Loucy (cell line): ENCODE measurements at regions not wholly inside any gene's neighbourhood (a gene's known extent, or its start where the extent isn't known, plus 50 kb on each side); places are given as distances from the start of the nearest gene placed in this dataset.

Experiments used
- H2AFZ ChIP-seq: fragments of 200-600 bp; sonication (generic); 2 replicates; pipeline ENCODE4 v1.6.0; 2016; ENCODE audit warnings: antibody characterized with exemption, mild to moderate bottlenecking, low read length, moderate library complexity
- H3F3A ChIP-seq: fragments of 200-600 bp; 2 replicates; pipeline ENCODE4 v1.6.0; 2016; ENCODE audit warnings: antibody characterized with exemption, low read depth, mild to moderate bottlenecking
- H3K27me3 ChIP-seq: fragments of 200-600 bp; sonication (generic); 2 replicates; pipeline ENCODE4 v1.6.1; 2014; ENCODE audit warnings: low read length, mild to moderate bottlenecking; ENCODE audit not compliant: insufficient read depth, poor library complexity, severe bottlenecking
- H3K36me3 ChIP-seq: fragments of 200-600 bp; sonication (generic); 2 replicates; pipeline ENCODE4 v1.6.1; 2016; ENCODE audit warnings: low read length; ENCODE audit not compliant: insufficient read depth
- H3K4me1 ChIP-seq: fragments of 200-600 bp; sonication (generic); 2 replicates; pipeline ENCODE4 v1.5.1; 2014; ENCODE audit warnings: low read length, mild to moderate bottlenecking; ENCODE audit not compliant: insufficient read depth, poor library complexity, severe bottlenecking
- H3K4me2 ChIP-seq: fragments of 200-600 bp; sonication (generic); 2 replicates; pipeline ENCODE4 v1.6.0; 2014; ENCODE audit warnings: antibody characterized with exemption, low read length, low read depth, mild to moderate bottlenecking; ENCODE audit not compliant: poor library complexity, severe bottlenecking
- H3K4me3 ChIP-seq: fragments of 200-600 bp; sonication (generic); 2 replicates; pipeline ENCODE4 v1.5.1; 2014; ENCODE audit warnings: low read length, mild to moderate bottlenecking, mixed read lengths; ENCODE audit not compliant: poor library complexity, severe bottlenecking
- H3K79me2 ChIP-seq: fragments of 200-600 bp; sonication (generic); 2 replicates; pipeline ENCODE4 v1.6.1; 2014; ENCODE audit warnings: low read length; ENCODE audit not compliant: insufficient read depth
- H3K9ac ChIP-seq: fragments of 200-600 bp; sonication (generic); 2 replicates; pipeline ENCODE4 v1.6.0; 2014; ENCODE audit warnings: mild to moderate bottlenecking, low read depth, low read length, moderate library complexity; ENCODE audit not compliant: poor library complexity, severe bottlenecking
- H3K9me2 ChIP-seq: fragments of 200-600 bp; sonication (generic); replicated peaks from 2 replicates; pipeline ENCODE4 v1.6.1; 2016; ENCODE audit warnings: low read depth, low read length, mixed read lengths
- H3K9me3 ChIP-seq: fragments of 200-600 bp; sonication (generic); 2 replicates; pipeline ENCODE4 v1.6.1; 2014; ENCODE audit warnings: mild to moderate bottlenecking, antibody characterized with exemption, low read length, low read depth; ENCODE audit not compliant: insufficient read depth
- H4K20me1 ChIP-seq: fragments of 200-600 bp; sonication (generic); 2 replicates; pipeline ENCODE4 v1.6.0; 2014; ENCODE audit warnings: antibody characterized with exemption, low read length, mild to moderate bottlenecking; ENCODE audit not compliant: insufficient read depth, poor library complexity, severe bottlenecking
- EZH2phosphoT487 ChIP-seq: fragments of 200-600 bp; IDR thresholded peaks from 2 replicates; pipeline ENCODE4 v1.6.1; 2018; ENCODE audit warnings: antibody characterized with exemption, mild to moderate bottlenecking, moderate library complexity, borderline replicate concordance
- TF ChIP-seq, protein P1 (sequence below): fragments of 200-600 bp; sonication (generic); conservative IDR thresholded peaks from 2 replicates; pipeline ENCODE4 v1.5.1; 2014; ENCODE audit warnings: mild to moderate bottlenecking, antibody characterized with exemption, low read length

DNA sequence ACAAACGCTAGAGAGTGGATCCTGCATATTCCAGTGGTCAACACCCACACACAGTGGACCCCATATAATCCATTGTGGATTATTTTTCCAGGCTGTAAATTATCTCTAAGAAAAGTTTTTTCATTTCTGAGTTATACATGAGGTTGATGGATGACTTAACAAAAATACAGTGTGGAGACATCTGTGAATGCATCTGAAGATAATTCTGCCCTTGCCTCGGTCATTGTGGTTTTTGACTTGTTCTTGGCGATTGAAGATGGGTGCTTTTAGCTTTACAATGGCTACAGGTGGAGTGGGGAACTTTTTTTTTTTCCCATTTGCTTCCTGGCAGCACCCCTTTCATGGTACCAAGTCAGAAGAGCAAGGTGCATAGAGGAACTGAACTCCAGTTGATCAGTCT lies 242.7 kb downstream of the MYLK4 start:
- Histone ChIP-seq H3K4me3 (no peak overlapping the region), H3K79me2 (no peaks in the 10 kb centered on the region), H3K9ac (no peak overlapping the region), H3K27me3 (no peaks in the 10 kb centered on the region), H2AFZ (no peak overlapping the region), H3K4me2 (no peak overlapping the region), H4K20me1 (no peaks in the 10 kb centered on the region), H3K4me1 (peaks cover 9% of the 10 kb centered on the region), H3F3A (peaks cover 4% of the 10 kb centered on the region; the same call in 1 of the 2 replicates), H3K9me2 (no peaks in the 10 kb centered on the region), H3K9me3 (no peaks in the 10 kb centered on the region), H3K36me3 (no peaks in the 10 kb centered on the region)
- TF ChIP-seq, protein P1, sequence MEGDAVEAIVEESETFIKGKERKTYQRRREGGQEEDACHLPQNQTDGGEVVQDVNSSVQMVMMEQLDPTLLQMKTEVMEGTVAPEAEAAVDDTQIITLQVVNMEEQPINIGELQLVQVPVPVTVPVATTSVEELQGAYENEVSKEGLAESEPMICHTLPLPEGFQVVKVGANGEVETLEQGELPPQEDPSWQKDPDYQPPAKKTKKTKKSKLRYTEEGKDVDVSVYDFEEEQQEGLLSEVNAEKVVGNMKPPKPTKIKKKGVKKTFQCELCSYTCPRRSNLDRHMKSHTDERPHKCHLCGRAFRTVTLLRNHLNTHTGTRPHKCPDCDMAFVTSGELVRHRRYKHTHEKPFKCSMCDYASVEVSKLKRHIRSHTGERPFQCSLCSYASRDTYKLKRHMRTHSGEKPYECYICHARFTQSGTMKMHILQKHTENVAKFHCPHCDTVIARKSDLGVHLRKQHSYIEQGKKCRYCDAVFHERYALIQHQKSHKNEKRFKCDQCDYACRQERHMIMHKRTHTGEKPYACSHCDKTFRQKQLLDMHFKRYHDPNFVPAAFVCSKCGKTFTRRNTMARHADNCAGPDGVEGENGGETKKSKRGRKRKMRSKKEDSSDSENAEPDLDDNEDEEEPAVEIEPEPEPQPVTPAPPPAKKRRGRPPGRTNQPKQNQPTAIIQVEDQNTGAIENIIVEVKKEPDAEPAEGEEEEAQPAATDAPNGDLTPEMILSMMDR: no peak
- no peak for TF ChIP-seq EZH2phosphoT487

DNA sequence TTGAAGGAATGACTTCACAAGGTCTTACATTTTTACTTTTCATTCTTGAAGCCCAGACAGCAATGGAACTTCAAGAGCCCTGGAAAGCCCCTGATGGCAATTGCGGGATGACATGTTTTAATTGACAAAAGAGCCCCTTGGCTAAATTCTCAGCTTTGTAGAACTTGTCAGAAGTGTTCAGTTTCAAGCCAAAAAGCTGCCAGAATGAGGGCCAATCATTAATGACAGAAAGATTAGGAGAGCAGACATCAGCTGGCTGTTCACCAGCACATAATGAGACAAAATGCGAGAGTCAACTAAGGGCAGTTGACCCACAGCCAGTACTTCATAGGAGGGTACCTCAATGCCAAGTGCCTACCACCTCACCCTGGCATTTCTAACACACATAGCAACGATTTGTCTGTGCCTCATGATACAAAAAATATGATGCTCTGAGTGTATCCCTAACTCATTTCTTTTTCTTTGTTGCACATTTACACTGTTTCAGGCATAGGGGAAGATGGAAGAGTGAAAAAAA lies 243.1 kb downstream of the MYLK4 start:
- Histone ChIP-seq H3F3A (peaks cover 4% of the 10 kb centered on the region; the same call in 1 of the 2 replicates), H3K9ac (no peak overlapping the region), H4K20me1 (no peaks in the 10 kb centered on the region), H3K4me3 (no peak overlapping the region), H3K4me1 (peaks cover 9% of the 10 kb centered on the region), H2AFZ (no peak overlapping the region), H3K4me2 (no peak overlapping the region), H3K36me3 (no peaks in the 10 kb centered on the region), H3K27me3 (no peaks in the 10 kb centered on the region), H3K9me3 (no peaks in the 10 kb centered on the region), H3K79me2 (no peaks in the 10 kb centered on the region), H3K9me2 (no peaks in the 10 kb centered on the region)
- TF ChIP-seq, protein P1: no peak
- TF ChIP-seq EZH2phosphoT487: no peak

DNA sequence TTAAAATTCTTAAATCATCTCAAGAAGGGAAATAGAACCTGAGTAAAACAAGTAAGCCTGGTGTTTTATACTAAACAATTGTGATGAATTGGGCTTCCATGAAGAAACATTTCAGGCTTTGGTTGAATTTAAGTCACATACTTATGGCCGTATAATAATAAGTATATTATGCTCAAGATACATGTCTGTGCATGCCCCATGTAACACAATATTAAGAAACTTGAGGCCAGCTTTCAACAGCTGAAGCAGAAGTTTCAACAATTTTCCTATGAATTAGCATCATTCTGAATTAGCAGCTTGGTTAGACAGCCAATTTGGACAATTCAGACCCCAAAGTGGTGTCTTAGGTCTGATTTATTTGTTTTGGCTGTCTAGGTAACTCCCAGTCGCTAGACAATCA lies 243.7 kb downstream of the MYLK4 start:
- TF ChIP-seq, protein P1: no peak
- no peak for TF ChIP-seq EZH2phosphoT487
- Histone ChIP-seq H3K36me3 (no peaks in the 10 kb centered on the region), H3K27me3 (no peaks in the 10 kb centered on the region), H3F3A (peaks cover 4% of the 10 kb centered on the region; the same call in 1 of the 2 replicates), H3K4me2 (no peak overlapping the region), H4K20me1 (no peaks in the 10 kb centered on the region), H3K79me2 (no peaks in the 10 kb centered on the region), H3K4me1 (peaks cover 9% of the 10 kb centered on the region), H3K4me3 (no peak overlapping the region), H3K9ac (no peak overlapping the region), H2AFZ (no peak overlapping the region), H3K9me3 (no peaks in the 10 kb centered on the region), H3K9me2 (no peaks in the 10 kb centered on the region)
